Liver (tissue), 8 donors: ENCODE measurements at regions not wholly inside any gene's neighbourhood (a gene's known extent, or its start where the extent isn't known, plus 50 kb on each side); places are given as distances from the start of the nearest gene placed in this dataset.

Experiments
- DNase-seq: peaks from one replicate; pipeline ENCODE4 v3.0.0-alpha.2; 2017; ENCODE audit warnings: low spot score
- H3K27ac ChIP-seq, 2 donors: one replicate each; pipeline ENCODE4 v1.7.0; 2013; ENCODE audit warnings: inconsistent platforms in 2 of 2, low read length in 2 of 2, control low read depth in 1 of 2, low read depth in 1 of 2, mild to moderate bottlenecking in 1 of 2
- H3K27me3 ChIP-seq, 4 donors: one replicate each; pipeline versions ENCODE4 v1.6.1 to v1.7.0; 2013; ENCODE audit warnings: low read length in 3 of 4, inconsistent platforms in 1 of 4, mild to moderate bottlenecking in 1 of 4, moderate library complexity in 1 of 4; ENCODE audit not compliant: control insufficient read depth in 4 of 4, insufficient read depth in 4 of 4
- H3K36me3 ChIP-seq, 4 donors: one replicate each; pipeline versions ENCODE4 v1.6.1 to v1.7.0; 2013; ENCODE audit warnings: low read length in 3 of 4, mild to moderate bottlenecking in 3 of 4, low read depth in 1 of 4, moderate library complexity in 1 of 4; ENCODE audit not compliant: control insufficient read depth in 4 of 4, insufficient read depth in 3 of 4
- H3K4me1 ChIP-seq, 4 donors: one replicate each; pipeline versions ENCODE4 v1.6.1 to v1.7.0; 2013; ENCODE audit warnings: low read length in 3 of 4, mild to moderate bottlenecking in 3 of 4, moderate library complexity in 1 of 4; ENCODE audit not compliant: control insufficient read depth in 4 of 4, insufficient read depth in 4 of 4
- H3K4me3 ChIP-seq, 3 donors: one replicate each; pipeline versions ENCODE4 v1.6.1 to v1.7.0; 2013; ENCODE audit warnings: low read length in 3 of 3, control low read depth in 1 of 3, low read depth in 1 of 3, mild to moderate bottlenecking in 1 of 3
- H3K9ac ChIP-seq, 2 donors: one replicate each; pipeline ENCODE4 v1.7.0; 2013; ENCODE audit warnings: low read length in 2 of 2, mild to moderate bottlenecking in 2 of 2, moderate library complexity in 2 of 2, control low read depth in 1 of 2, low read depth in 1 of 2
- H3K9me3 ChIP-seq, 4 donors: one replicate each; pipeline versions ENCODE4 v1.6.1 to v1.7.0; 2013; ENCODE audit warnings: low read length in 3 of 4; ENCODE audit not compliant: control insufficient read depth in 4 of 4
- ATF3 ChIP-seq: IDR thresholded peaks from 2 replicates; pipeline ENCODE4 v1.6.1; 2016; ENCODE audit warnings: antibody characterized with exemption
- CTCF ChIP-seq: fragments of 150-350 bp; IDR thresholded peaks from 2 replicates; pipeline ENCODE4 v1.5.1; 2017; ENCODE audit warnings: improper control_type of control experiment, low read depth, low read length; ENCODE audit not compliant: missing input control
- EGR1 ChIP-seq, 2 donors: IDR thresholded peaks; 2 replicates each; pipeline ENCODE4 v1.6.1; 2016 to 2018; ENCODE audit warnings: antibody characterized with exemption in 2 of 2, low read depth in 2 of 2
- FOXA1 ChIP-seq: IDR thresholded peaks from 2 replicates; pipeline ENCODE4 v1.6.1; 2016; ENCODE audit warnings: antibody characterized with exemption
- FOXA2 ChIP-seq: IDR thresholded peaks from 2 replicates; pipeline ENCODE4 v1.6.1; 2016; ENCODE audit warnings: antibody characterized with exemption
- GABPA ChIP-seq, 2 donors: IDR thresholded peaks in 1 of 2; conservative IDR thresholded peaks in 1 of 2; 2 replicates each; pipeline ENCODE4 v1.6.1; 2016; ENCODE audit warnings: antibody characterized with exemption in 2 of 2, mild to moderate bottlenecking in 1 of 2, moderate library complexity in 1 of 2
- HNF4A ChIP-seq, 2 donors: conservative IDR thresholded peaks; 2 replicates each; pipeline ENCODE4 v1.6.1; 2016; ENCODE audit warnings: antibody characterized with exemption in 2 of 2, mild to moderate bottlenecking in 2 of 2
- HNF4G ChIP-seq: IDR thresholded peaks from 2 replicates; pipeline ENCODE4 v1.6.1; 2016; ENCODE audit warnings: antibody characterized with exemption
- JUND ChIP-seq, 2 donors: IDR thresholded peaks; 2 replicates each; pipeline ENCODE4 v1.6.1; 2016; ENCODE audit warnings: antibody characterized with exemption in 2 of 2
- NR2F2 ChIP-seq: IDR thresholded peaks from 2 replicates; pipeline ENCODE4 v1.6.1; 2016; ENCODE audit warnings: antibody characterized with exemption
- RAD21 ChIP-seq, 2 donors: IDR thresholded peaks; 2 replicates each; pipeline ENCODE4 v1.6.1; 2016; ENCODE audit warnings: antibody characterized with exemption in 2 of 2, mild to moderate bottlenecking in 2 of 2
- REST ChIP-seq: IDR thresholded peaks from 2 replicates; pipeline ENCODE4 v1.6.1; 2016; ENCODE audit warnings: antibody characterized with exemption, mild to moderate bottlenecking
- RXRA ChIP-seq, 2 donors: IDR thresholded peaks; 2 replicates each; pipeline ENCODE4 v1.6.1; 2017 to 2018; ENCODE audit warnings: antibody characterized with exemption in 2 of 2, mild to moderate bottlenecking in 1 of 2
- SP1 ChIP-seq: IDR thresholded peaks from 2 replicates; pipeline ENCODE4 v1.6.1; 2018; ENCODE audit warnings: antibody characterized with exemption, mild to moderate bottlenecking
- TAF1 ChIP-seq: conservative IDR thresholded peaks from 2 replicates; pipeline ENCODE4 v1.6.1; 2016; ENCODE audit warnings: antibody characterized with exemption, mild to moderate bottlenecking
- YY1 ChIP-seq: IDR thresholded peaks from 2 replicates; pipeline ENCODE4 v1.6.1; 2016; ENCODE audit warnings: antibody characterized with exemption, mild to moderate bottlenecking
- ZBTB33 ChIP-seq: IDR thresholded peaks from 2 replicates; pipeline ENCODE4 v1.6.1; 2016; ENCODE audit warnings: antibody characterized with exemption
- WGBS: extraction: QIAGEN DNeasy Blood & Tissue Kit; methylation state at CpG from one replicate; pipeline ENCODE4 v1.1.7; 2013; 5-methylcytosine and 5-hydroxymethylcytosine counted together
- donor health status: healthy.
- donor health status: healthy.
- donor health status: healthy.
- donor health status: healthy.
- donor health status: healthy.

- Histone ChIP-seq H3K9me3 (no peaks in the 10 kb centered on the region), H3K36me3 (no peaks in the 10 kb centered on the region), H3K9ac (peak overlapping the region in 1 of 2 donors; percentile 18), H3K27ac (peak overlapping the region in 1 of 2 donors; percentile 28), H3K4me3 (peak overlapping the region in 1 of 3 donors; percentile 12), H3K4me1 (peaks cover 2 to 13% (median 12%) of the 10 kb centered on the region in 4 donors), H3K27me3 (no peaks in the 10 kb centered on the region)
- DNase-seq = no peak
- 25% methylated on average over 2 of the region's 2 CpGs for WGBS
- TF ChIP-seq JUND (IDR thresholded peaks at IDR 0.05) = no peak
- TF ChIP-seq RXRA (IDR thresholded peaks at IDR 0.05) = no peak
- no peak for TF ChIP-seq EGR1 (IDR thresholded peaks at IDR 0.05; ENCODE audit: low read depth in 2 of 2)
- TF ChIP-seq RAD21 (IDR thresholded peaks at IDR 0.05) = no peak
- peak; percentile 61 for TF ChIP-seq SP1
- no peak for TF ChIP-seq ZBTB33
- TF ChIP-seq HNF4G = no peak
- no peak for TF ChIP-seq FOXA1
- TF ChIP-seq TAF1 = no peak
- TF ChIP-seq NR2F2 = no peak
- TF ChIP-seq GABPA (IDR thresholded peaks at IDR 0.05 in 1 of 2, conservative IDR thresholded peaks at IDR 0.05 in 1 of 2) = no peak
- TF ChIP-seq YY1 = no peak
- TF ChIP-seq CTCF = no peak
- TF ChIP-seq HNF4A (conservative IDR thresholded peaks at IDR 0.05) = peak; percentile 66 to 69
- TF ChIP-seq ATF3 = no peak
Measured at GRCh38 chr2:146221826-146222225, 1623.0 kb upstream of the ACVR2A start.

- H3K27ac ChIP-seq = peak overlapping the region in 1 of 2 donors; percentile 34
- H3K9me3 ChIP-seq = no peaks in the 10 kb centered on the region
- TF ChIP-seq RXRA (IDR thresholded peaks at IDR 0.05) (peak in 1 of 2 donors; percentile 7), RAD21 (IDR thresholded peaks at IDR 0.05) (no peak)
- no peaks in the 10 kb centered on the region for H3K27me3 ChIP-seq
- no peaks in the 10 kb centered on the region for H3K36me3 ChIP-seq
- H3K9ac ChIP-seq = no peak overlapping the region
- H3K4me3 ChIP-seq = no peak overlapping the region
- H3K4me1 ChIP-seq = peaks cover 2 to 14% (median 12%) of the 10 kb centered on the region in 4 donors
- DNase-seq = no peak
Measured at GRCh38 chr2:146220957-146221356, 1623.9 kb upstream of the ACVR2A start.

GRCh38 chr2:146214394-146214929, 1630.4 kb upstream of the ACVR2A start:
- no peaks in the 10 kb centered on the region for H3K27me3 ChIP-seq
- H3K27ac ChIP-seq = peak overlapping the region in 1 of 2 donors; percentile 71
- H3K4me3 ChIP-seq = peak overlapping the region; percentile 26 to 49 (median 38)
- peaks cover 0 to 18% (median 2%) of the 10 kb centered on the region in 4 donors for H3K4me1 ChIP-seq
- no peaks in the 10 kb centered on the region for H3K9me3 ChIP-seq
- 24% methylated on average over 2 of the region's 2 CpGs for WGBS
- no peak for DNase-seq
- H3K36me3 ChIP-seq = no peaks in the 10 kb centered on the region
- no peak overlapping the region for H3K9ac ChIP-seq
- TF ChIP-seq SP1 (peak; percentile 73), HNF4G (peak; percentile 34), JUND (IDR thresholded peaks at IDR 0.05) (peak; percentile 65 to 66), REST (no peak), ATF3 (no peak), CTCF (no peak), YY1 (peak; percentile 76), FOXA2 (peak; percentile 60), EGR1 (IDR thresholded peaks at IDR 0.05; ENCODE audit: low read depth in 2 of 2) (no peak), HNF4A (conservative IDR thresholded peaks at IDR 0.05) (peak; percentile 62 to 71)
